ENCODE measurements at regions not wholly inside any gene's neighbourhood (a gene's known extent, or its start where the extent isn't known, plus 50 kb on each side); places are given as distances from the start of the nearest gene placed in this dataset.
"Not testable (repeated sequence)": the region's sequence is repeated elsewhere in the genome, so short reads cannot be mapped to it uniquely, and the experiment has no call there.

- no peak overlapping the region for H3K27ac ChIP-seq (ENCODE audit: low read depth in 1 of 2, low read length in 1 of 2)
- peaks cover 0 to 3% (median 0%) of the 10 kb centered on the region in 5 donors for H3K4me1 ChIP-seq (ENCODE audit: control insufficient read depth in 5 of 5, insufficient read depth in 5 of 5, low read length in 5 of 5)
- no peaks in the 10 kb centered on the region for H3K27me3 ChIP-seq (ENCODE audit: control insufficient read depth in 3 of 3, insufficient read depth in 3 of 3, low read length in 2 of 3)
- no peak overlapping the region for H3K4me3 ChIP-seq
- TF ChIP-seq CTCF (IDR thresholded peaks at IDR 0.05; ENCODE audit: control extremely low read depth, extremely low read depth), result no peak
- H3K9me3 ChIP-seq (ENCODE audit: control insufficient read depth in 4 of 4, insufficient read depth in 3 of 4, low read length in 3 of 4), result no peaks in the 10 kb centered on the region
- no peaks in the 10 kb centered on the region for H3K36me3 ChIP-seq (ENCODE audit: control insufficient read depth in 4 of 4, insufficient read depth in 4 of 4, low read length in 4 of 4)
- no peak for DNase-seq
- ATAC-seq (ENCODE audit: insufficient read depth, low FRiP score), result no peak
- H3K9ac ChIP-seq (ENCODE audit: insufficient read depth in 1 of 2, low read length in 2 of 2), result no peak overlapping the region
- WGBS, 2 donors, result 39 to 53% methylated on average over 5 of the region's 5 CpGs
Observed at GRCh38 chr5:21654-22233, 70.2 kb upstream of the PLEKHG4B start.

GRCh38 chr5:23907-24306, 68.1 kb upstream of the PLEKHG4B start:
- ATAC-seq (ENCODE audit: insufficient read depth, low FRiP score); H3K27me3 ChIP-seq (ENCODE audit: control insufficient read depth in 3 of 3, insufficient read depth in 3 of 3, low read length in 2 of 3); H3K27ac ChIP-seq (ENCODE audit: low read depth in 1 of 2, low read length in 1 of 2); H3K4me1 ChIP-seq (ENCODE audit: control insufficient read depth in 5 of 5, insufficient read depth in 5 of 5, low read length in 5 of 5); H3K4me3 ChIP-seq; H3K9ac ChIP-seq (ENCODE audit: insufficient read depth in 1 of 2, low read length in 2 of 2); H3K36me3 ChIP-seq (ENCODE audit: control insufficient read depth in 4 of 4, insufficient read depth in 4 of 4, low read length in 4 of 4); H3K9me3 ChIP-seq (ENCODE audit: control insufficient read depth in 4 of 4, insufficient read depth in 3 of 4, low read length in 3 of 4); DNase-seq: not testable (repeated sequence)
- WGBS, 2 donors, result 82 to 86% methylated on average over 5 of the region's 6 CpGs

- H3K9ac ChIP-seq (ENCODE audit: insufficient read depth in 1 of 2, low read length in 2 of 2); ATAC-seq (ENCODE audit: insufficient read depth, low FRiP score); H3K4me3 ChIP-seq; H3K27ac ChIP-seq (ENCODE audit: low read depth in 1 of 2, low read length in 1 of 2); H3K27me3 ChIP-seq (ENCODE audit: control insufficient read depth in 3 of 3, insufficient read depth in 3 of 3, low read length in 2 of 3); H3K36me3 ChIP-seq (ENCODE audit: control insufficient read depth in 4 of 4, insufficient read depth in 4 of 4, low read length in 4 of 4); H3K9me3 ChIP-seq (ENCODE audit: control insufficient read depth in 4 of 4, insufficient read depth in 3 of 4, low read length in 3 of 4); H3K4me1 ChIP-seq (ENCODE audit: control insufficient read depth in 5 of 5, insufficient read depth in 5 of 5, low read length in 5 of 5): not testable (repeated sequence)
- DNase-seq, result peak in 2 of 3 donors; percentile 45 to 54
- 28 to 29% methylated on average over 2 of the region's 2 CpGs for WGBS, 2 donors
Observed at GRCh38 chr5:25067-25466, 66.9 kb upstream of the PLEKHG4B start.

- ATAC-seq (ENCODE audit: insufficient read depth, low FRiP score) (no peak), DNase-seq (no peak)
- peaks cover 0 to under 1% (median 0%) of the 10 kb centered on the region in 5 donors for H3K4me1 ChIP-seq (ENCODE audit: control insufficient read depth in 5 of 5, insufficient read depth in 5 of 5, low read length in 5 of 5)
- H3K4me3 ChIP-seq, result no peak overlapping the region
- H3K36me3 ChIP-seq (ENCODE audit: control insufficient read depth in 4 of 4, insufficient read depth in 4 of 4, low read length in 4 of 4), result no peaks in the 10 kb centered on the region
- H3K9me3 ChIP-seq (ENCODE audit: control insufficient read depth in 4 of 4, insufficient read depth in 3 of 4, low read length in 3 of 4), result no peaks in the 10 kb centered on the region
- no peak overlapping the region for H3K27ac ChIP-seq (ENCODE audit: low read depth in 1 of 2, low read length in 1 of 2)
- no peak for TF ChIP-seq CTCF (IDR thresholded peaks at IDR 0.05; ENCODE audit: control extremely low read depth, extremely low read depth)
- 52 to 63% methylated on average over 4 of the region's 4 CpGs for WGBS, 2 donors
- H3K27me3 ChIP-seq (ENCODE audit: control insufficient read depth in 3 of 3, insufficient read depth in 3 of 3, low read length in 2 of 3), result peaks cover 0 to 3% (median 0%) of the 10 kb centered on the region in 3 donors
- no peak overlapping the region for H3K9ac ChIP-seq (ENCODE audit: insufficient read depth in 1 of 2, low read length in 2 of 2)
Observed at GRCh38 chr5:30131-30530, 61.8 kb upstream of the PLEKHG4B start.

GRCh38 chr5:30556-30955, 61.4 kb upstream of the PLEKHG4B start:
- WGBS, 2 donors, result 80 to 88% methylated on average over 6 of the region's 6 CpGs
- not testable (repeated sequence) for ATAC-seq (ENCODE audit: insufficient read depth, low FRiP score); DNase-seq

More at GRCh38 chr5:30556-30955, 61.4 kb upstream of the PLEKHG4B start:
- H3K27me3 ChIP-seq (ENCODE audit: control insufficient read depth in 3 of 3, insufficient read depth in 3 of 3, low read length in 2 of 3); H3K27ac ChIP-seq (ENCODE audit: low read depth in 1 of 2, low read length in 1 of 2); H3K36me3 ChIP-seq (ENCODE audit: control insufficient read depth in 4 of 4, insufficient read depth in 4 of 4, low read length in 4 of 4); H3K4me1 ChIP-seq (ENCODE audit: control insufficient read depth in 5 of 5, insufficient read depth in 5 of 5, low read length in 5 of 5); H3K4me3 ChIP-seq; H3K9ac ChIP-seq (ENCODE audit: insufficient read depth in 1 of 2, low read length in 2 of 2); H3K9me3 ChIP-seq (ENCODE audit: control insufficient read depth in 4 of 4, insufficient read depth in 3 of 4, low read length in 3 of 4): not testable (repeated sequence)
